Panc1 (cell line): ENCODE measurements at regions not wholly inside any gene's neighbourhood (a gene's known extent, or its start where the extent isn't known, plus 50 kb on each side); places are given as distances from the start of the nearest gene placed in this dataset.
A peak's percentile ranks its signal among the peaks of the same experiment; 100 is the strongest.

Experiments used
- ATAC-seq: fragments of 200-7000 bp; cut with Tn5 transposase; 2 replicates; pipeline ENCODE4 v1.9.1; 2020; ENCODE audit warnings: mild to moderate bottlenecking, moderate library complexity
- BruUV-seq: library from RNA; stranded (reverse); fragments of 400-500 nt; replicated peaks from 2 replicates; lab custom pipeline; 2021; lab: Mats Ljungman, UMichigan
- CTCF ChIA-PET: fragments of 300-600 bp; sonication (Branson Sonifier 250); formaldehyde crosslinking; loops from one replicate; lab custom pipeline; 2022; ENCODE audit warnings: antibody characterized with exemption; lab: Charles Lee
- POLR2A ChIA-PET: fragments of 300-600 bp; sonication (Branson Sonifier 250); formaldehyde crosslinking; loops from one replicate; lab custom pipeline; 2022; ENCODE audit warnings: antibody characterized with exemption; lab: Charles Lee
- DNase-seq: peaks from one replicate; pipeline ENCODE4 v3.0.0-alpha.2; 2010; ENCODE audit warnings: low read depth, low spot score
- H3K27ac ChIP-seq: 2 replicates; pipeline ENCODE4 v1.5.1; 2011; ENCODE audit warnings: mild to moderate bottlenecking, low read length, inconsistent platforms
- H3K27me3 ChIP-seq: fragments of 200-500 bp; sonication (Bioruptor generic); 2 replicates; pipeline ENCODE4 v1.6.0; 2014; ENCODE audit warnings: low read length, inconsistent platforms; ENCODE audit not compliant: control insufficient read depth, insufficient read depth
- H3K36me3 ChIP-seq: fragments of 200-500 bp; sonication (Bioruptor generic); 2 replicates; pipeline ENCODE4 v1.5.1; 2014; ENCODE audit warnings: inconsistent platforms, mild to moderate bottlenecking, low read length, moderate library complexity; ENCODE audit not compliant: control insufficient read depth, insufficient read depth
- H3K4me1 ChIP-seq: 2 replicates; pipeline ENCODE4 v1.5.1; 2011; ENCODE audit warnings: inconsistent platforms, mild to moderate bottlenecking, low read length, moderate library complexity; ENCODE audit not compliant: control insufficient read depth, insufficient read depth
- H3K4me3 ChIP-seq, 2 experiments: 2 replicates each; pipeline ENCODE4 v1.5.1; 2011 to 2012; ENCODE audit warnings: low read depth in 2 of 2, low read length in 2 of 2, mild to moderate bottlenecking in 2 of 2, inconsistent platforms in 1 of 2, moderate library complexity in 1 of 2
- H3K9me3 ChIP-seq: fragments of 200-500 bp; sonication (Bioruptor generic); 2 replicates; pipeline ENCODE4 v1.5.1; 2014; ENCODE audit warnings: low read depth, mild to moderate bottlenecking, inconsistent platforms, low read length, moderate library complexity; ENCODE audit not compliant: control insufficient read depth, insufficient read depth
- POLR2AphosphoS5 ChIP-seq: IDR thresholded peaks from 2 replicates; pipeline ENCODE4 v1.6.1; 2012; ENCODE audit warnings: mild to moderate bottlenecking, low read depth, low read length, moderate library complexity
- SIN3A ChIP-seq: IDR thresholded peaks from 2 replicates; pipeline ENCODE4 v1.6.1; 2012; ENCODE audit warnings: low read depth, mild to moderate bottlenecking, low read length, moderate library complexity, borderline replicate concordance; ENCODE audit not compliant: insufficient read depth
- TCF7L2 ChIP-seq: IDR thresholded peaks from 2 replicates; pipeline ENCODE4 v1.6.1; 2011; ENCODE audit warnings: mild to moderate bottlenecking, low read depth, low read length, inconsistent platforms
- in situ Hi-C: cut with HindIII; loops from 2 replicates; pipeline ENCODE4 v1.10.0; 2016; ENCODE audit warnings: low sequenced_read_pairs, low pct_unique_long_range_greater_than_20kb
- intact Hi-C: fragments of 100-400 bp; cut with micrococcal nuclease; formaldehyde crosslinking; loops from one replicate; pipeline ENCODE4 v1.10.0; 2022; ENCODE audit not compliant: unreplicated experiment
- TF ChIP-seq, protein P1 (sequence below), 2 experiments: IDR thresholded peaks; 2 replicates each; pipeline ENCODE4 v1.6.1; 2011 to 2012; ENCODE audit warnings: low read depth in 2 of 2, control low read depth in 1 of 2, low read length in 1 of 2, mild to moderate bottlenecking in 1 of 2, moderate library complexity in 1 of 2; ENCODE audit not compliant: insufficient read depth in 1 of 2
- TF ChIP-seq, protein P2 (sequence below): fragments of 450-650 bp; IDR thresholded peaks from 2 replicates; pipeline ENCODE4 v1.5.1; 2017; ENCODE audit warnings: mild to moderate bottlenecking

DNA sequence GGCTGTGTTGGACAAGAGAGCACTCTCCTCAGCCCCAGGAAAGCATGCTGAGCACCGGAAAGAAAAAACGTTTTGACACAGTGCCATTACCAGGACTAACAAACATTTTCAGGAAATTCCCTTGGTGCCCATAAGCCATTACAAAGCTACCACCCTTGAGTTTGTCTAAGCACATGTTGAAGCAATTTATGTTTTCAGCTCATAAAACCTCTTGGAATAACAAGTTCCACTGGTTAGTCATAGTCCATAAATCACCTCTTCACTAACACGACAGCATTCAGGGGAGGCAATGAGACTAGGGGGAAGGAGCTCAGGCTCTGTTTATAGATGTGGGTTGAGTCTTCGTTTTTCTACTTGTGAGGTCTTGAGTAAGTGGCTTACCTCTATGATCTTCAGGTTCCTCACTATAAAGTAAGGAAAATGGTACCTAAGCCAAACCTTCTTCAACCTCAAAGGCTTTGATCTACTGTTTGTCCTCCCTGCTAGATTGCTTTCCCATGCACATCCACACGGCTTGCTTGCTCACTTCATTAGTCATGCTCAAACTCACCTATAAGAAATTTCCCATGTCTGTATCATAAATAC is 65.4 kb downstream of the DRD1 start:
- peak; percentile 95 for ATAC-seq
- POLR2A ChIA-PET: no interaction called here

DNA sequence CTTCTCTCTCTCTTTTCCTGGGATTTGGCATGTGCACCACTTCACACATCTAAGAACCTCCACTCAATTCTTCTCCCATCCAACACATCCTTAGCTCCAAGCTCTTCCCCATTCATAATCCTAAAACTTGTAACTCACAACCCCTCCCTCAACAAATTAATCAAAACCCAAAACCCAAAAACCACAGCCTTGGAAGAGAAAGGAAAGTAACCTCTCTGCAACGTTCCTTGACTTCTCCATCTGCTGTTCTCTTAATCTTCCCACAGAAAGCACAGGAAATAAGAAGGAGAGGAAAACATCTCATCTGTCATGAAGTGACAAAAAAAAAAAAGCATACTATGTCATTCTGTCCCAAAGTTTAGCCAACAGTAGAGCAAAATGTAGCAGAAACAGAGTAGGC is 66.2 kb downstream of the DRD1 start:
- in situ Hi-C loops: no loop called here
- no peak for DNase-seq
- no TSS peak for BruUV-seq
- H3K27me3 ChIP-seq: no peaks in the 10 kb centered on the region
- H3K4me3 ChIP-seq: no peak overlapping the region
- peak overlapping the region; percentile 48; the same call in 1 of the 2 replicates for H3K27ac ChIP-seq
- ATAC-seq: no peak
- peaks cover 10% of the 10 kb centered on the region; the same call in 1 of the 2 replicates for H3K4me1 ChIP-seq
- POLR2A ChIA-PET: no interaction called here
- CTCF ChIA-PET: interaction anchor here (0.6 kb wide), 1 partner anchor 495 kb away, joined by 6 read pairs; no protein-coding TSS in a partner anchor
- no peak for TF ChIP-seq POLR2AphosphoS5
- TF ChIP-seq SIN3A: no peak
- TF ChIP-seq, protein P1, sequence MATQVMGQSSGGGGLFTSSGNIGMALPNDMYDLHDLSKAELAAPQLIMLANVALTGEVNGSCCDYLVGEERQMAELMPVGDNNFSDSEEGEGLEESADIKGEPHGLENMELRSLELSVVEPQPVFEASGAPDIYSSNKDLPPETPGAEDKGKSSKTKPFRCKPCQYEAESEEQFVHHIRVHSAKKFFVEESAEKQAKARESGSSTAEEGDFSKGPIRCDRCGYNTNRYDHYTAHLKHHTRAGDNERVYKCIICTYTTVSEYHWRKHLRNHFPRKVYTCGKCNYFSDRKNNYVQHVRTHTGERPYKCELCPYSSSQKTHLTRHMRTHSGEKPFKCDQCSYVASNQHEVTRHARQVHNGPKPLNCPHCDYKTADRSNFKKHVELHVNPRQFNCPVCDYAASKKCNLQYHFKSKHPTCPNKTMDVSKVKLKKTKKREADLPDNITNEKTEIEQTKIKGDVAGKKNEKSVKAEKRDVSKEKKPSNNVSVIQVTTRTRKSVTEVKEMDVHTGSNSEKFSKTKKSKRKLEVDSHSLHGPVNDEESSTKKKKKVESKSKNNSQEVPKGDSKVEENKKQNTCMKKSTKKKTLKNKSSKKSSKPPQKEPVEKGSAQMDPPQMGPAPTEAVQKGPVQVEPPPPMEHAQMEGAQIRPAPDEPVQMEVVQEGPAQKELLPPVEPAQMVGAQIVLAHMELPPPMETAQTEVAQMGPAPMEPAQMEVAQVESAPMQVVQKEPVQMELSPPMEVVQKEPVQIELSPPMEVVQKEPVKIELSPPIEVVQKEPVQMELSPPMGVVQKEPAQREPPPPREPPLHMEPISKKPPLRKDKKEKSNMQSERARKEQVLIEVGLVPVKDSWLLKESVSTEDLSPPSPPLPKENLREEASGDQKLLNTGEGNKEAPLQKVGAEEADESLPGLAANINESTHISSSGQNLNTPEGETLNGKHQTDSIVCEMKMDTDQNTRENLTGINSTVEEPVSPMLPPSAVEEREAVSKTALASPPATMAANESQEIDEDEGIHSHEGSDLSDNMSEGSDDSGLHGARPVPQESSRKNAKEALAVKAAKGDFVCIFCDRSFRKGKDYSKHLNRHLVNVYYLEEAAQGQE (IDR thresholded peaks at IDR 0.05; ENCODE audit: insufficient read depth in 1 of 2, low read depth in 2 of 2, low read length in 1 of 2): no peak
- TF ChIP-seq TCF7L2: no peak
- TF ChIP-seq, protein P2, sequence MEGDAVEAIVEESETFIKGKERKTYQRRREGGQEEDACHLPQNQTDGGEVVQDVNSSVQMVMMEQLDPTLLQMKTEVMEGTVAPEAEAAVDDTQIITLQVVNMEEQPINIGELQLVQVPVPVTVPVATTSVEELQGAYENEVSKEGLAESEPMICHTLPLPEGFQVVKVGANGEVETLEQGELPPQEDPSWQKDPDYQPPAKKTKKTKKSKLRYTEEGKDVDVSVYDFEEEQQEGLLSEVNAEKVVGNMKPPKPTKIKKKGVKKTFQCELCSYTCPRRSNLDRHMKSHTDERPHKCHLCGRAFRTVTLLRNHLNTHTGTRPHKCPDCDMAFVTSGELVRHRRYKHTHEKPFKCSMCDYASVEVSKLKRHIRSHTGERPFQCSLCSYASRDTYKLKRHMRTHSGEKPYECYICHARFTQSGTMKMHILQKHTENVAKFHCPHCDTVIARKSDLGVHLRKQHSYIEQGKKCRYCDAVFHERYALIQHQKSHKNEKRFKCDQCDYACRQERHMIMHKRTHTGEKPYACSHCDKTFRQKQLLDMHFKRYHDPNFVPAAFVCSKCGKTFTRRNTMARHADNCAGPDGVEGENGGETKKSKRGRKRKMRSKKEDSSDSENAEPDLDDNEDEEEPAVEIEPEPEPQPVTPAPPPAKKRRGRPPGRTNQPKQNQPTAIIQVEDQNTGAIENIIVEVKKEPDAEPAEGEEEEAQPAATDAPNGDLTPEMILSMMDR: no peak
- no peaks in the 10 kb centered on the region for H3K9me3 ChIP-seq
- H3K36me3 ChIP-seq: no peaks in the 10 kb centered on the region
- intact Hi-C loops: no loop called here

More for the DNA sequence above, 65.4 kb downstream of the DRD1 start:
- CTCF ChIA-PET: no interaction called here
- H3K9me3 ChIP-seq: no peaks in the 10 kb centered on the region
- intact Hi-C loops (no loop called here), in situ Hi-C loops (no loop called here)
- H3K27me3 ChIP-seq: no peaks in the 10 kb centered on the region
- peaks cover 10% of the 10 kb centered on the region; the same call in 1 of the 2 replicates for H3K4me1 ChIP-seq
- no peaks in the 10 kb centered on the region for H3K36me3 ChIP-seq
- H3K4me3 ChIP-seq: 0 out of 4 replicates have a peak overlapping the region, but pooled peaks of 1 of the 2 experiments have one; percentile 1
- BruUV-seq: no TSS peak
- peak overlapping the region; percentile 67 for H3K27ac ChIP-seq
- peak; percentile 94 for DNase-seq
- peak; percentile 81; the same call in 1 of the 2 replicates for TF ChIP-seq POLR2AphosphoS5
- TF ChIP-seq TCF7L2: peak; percentile 96
- TF ChIP-seq, protein P2: no peak
